NCI-H2171 (cell line): ENCODE measurements at regions not wholly inside any gene's neighbourhood (a gene's known extent, or its start where the extent isn't known, plus 50 kb on each side); places are given as distances from the start of the nearest gene placed in this dataset.
A peak's percentile ranks its signal among the peaks of the same experiment; 100 is the strongest.

Experiments used
- DNase-seq: peaks from one replicate; lab custom pipeline; 2025; lab: John Stamatoyannopoulos, UW

DNA sequence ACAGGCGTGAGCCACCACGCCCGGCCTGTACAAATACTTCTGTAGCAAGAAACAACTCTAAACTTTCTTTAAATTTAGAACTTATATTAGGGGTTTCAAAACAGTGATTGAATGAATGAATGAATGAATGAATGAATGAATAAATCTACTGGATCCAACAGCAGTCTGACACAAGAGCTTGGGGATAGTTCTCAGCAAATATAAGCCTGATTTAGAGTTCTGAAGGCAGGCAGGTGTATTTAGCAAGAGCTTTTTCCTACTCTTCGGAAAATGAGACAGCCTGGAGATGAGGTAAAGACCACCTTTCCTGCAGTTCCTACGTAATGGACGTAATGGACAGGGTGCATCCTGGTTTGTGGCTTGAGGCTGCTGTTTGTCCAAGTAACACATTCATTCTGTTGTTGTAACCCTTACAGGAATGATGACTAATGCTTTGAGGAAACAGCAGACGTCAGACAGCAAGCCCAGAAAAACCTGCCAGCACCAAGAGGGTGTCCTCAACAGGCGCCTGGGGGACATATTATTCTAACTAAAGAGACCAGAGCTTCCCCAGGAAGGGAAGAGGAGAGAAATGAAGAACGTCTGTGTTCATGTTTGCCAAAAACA is 277.4 kb upstream of the SOX5 start:
- no peak for DNase-seq

GRCh38 chr12:24224401-24224800 is 274.9 kb upstream of the SOX5 start:
- no peak for DNase-seq

- no peak for DNase-seq
Observed at GRCh38 chr12:24223926-24224325, 274.5 kb upstream of the SOX5 start.

DNA sequence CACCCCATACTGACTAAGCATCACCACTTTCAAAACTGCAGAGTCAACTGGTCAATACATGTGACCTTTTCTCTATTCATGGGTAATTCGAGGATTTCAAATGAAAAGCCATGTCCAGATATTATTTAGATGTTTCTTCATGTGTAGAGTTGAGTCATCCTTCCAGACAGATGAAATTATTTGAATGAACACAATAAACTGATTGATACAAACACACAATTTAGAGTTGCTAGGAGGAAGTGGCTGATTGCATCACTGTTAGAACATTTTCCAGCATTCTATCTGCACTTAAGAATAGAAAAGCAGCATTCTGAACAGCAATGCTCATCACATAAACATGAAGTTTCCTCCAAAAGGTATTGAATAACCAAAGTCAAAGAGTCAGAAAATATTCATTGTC is 273.5 kb upstream of the SOX5 start:
- no peak for DNase-seq

GRCh38 chr12:24212496-24212895 is 263.0 kb upstream of the SOX5 start:
- DNase-seq, result no peak

GRCh38 chr12:24206621-24207020 is 257.2 kb upstream of the SOX5 start:
- peak; percentile 52 for DNase-seq

DNA sequence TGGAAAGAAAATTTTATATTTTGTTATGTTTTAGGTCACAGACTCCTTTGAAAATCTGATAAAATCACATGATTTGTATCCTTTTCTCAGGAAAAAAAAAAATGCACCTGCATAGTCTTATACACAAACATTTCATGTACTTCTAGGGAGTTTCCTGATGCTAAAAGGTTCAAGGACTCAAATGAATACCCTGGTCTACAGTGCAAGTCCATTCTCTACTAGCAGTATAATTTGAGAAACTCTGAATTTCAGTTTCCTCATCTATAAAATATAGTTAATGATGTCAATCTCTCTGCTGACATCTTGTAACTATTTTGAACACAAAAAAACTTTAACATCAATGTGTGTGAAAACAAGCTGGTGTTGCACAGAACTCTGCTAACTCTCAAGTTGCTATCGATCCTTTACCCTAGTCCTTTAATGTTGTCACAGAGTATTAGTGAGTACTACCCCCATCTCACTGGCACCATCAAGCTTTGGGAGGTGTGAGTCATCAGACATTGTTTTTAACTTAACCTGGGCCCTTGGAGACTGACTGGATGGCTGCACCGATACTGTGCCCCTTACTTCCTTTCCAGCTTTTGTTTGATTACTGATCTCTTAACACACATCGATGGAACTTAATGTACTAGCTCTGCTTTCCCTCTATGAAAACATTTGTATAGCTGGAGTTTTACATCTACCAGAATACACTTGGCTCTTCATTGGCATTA is 251.9 kb upstream of the SOX5 start:
- DNase-seq, result no peak

DNA sequence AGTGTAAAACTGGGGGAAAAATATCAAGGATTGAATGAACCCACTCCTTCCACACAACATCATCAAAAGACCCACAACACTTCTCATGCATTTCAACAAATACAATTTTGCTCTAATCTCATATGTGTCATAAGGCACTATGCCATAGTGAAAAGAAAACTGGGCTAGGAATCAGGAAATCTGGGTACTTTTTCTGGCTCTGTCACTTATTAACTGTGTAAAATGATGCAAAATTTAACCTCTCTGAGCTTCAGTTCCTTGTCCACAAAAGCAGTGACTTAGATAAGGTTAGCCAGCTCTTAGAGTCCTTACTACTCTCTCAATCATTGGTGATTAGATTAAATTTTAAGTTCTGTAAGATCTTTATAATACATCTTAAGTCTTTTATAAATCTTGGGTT is 250.5 kb upstream of the SOX5 start:
- no peak for DNase-seq

GRCh38 chr12:24198936-24199671 is 249.6 kb upstream of the SOX5 start:
- DNase-seq, result no peak

DNA sequence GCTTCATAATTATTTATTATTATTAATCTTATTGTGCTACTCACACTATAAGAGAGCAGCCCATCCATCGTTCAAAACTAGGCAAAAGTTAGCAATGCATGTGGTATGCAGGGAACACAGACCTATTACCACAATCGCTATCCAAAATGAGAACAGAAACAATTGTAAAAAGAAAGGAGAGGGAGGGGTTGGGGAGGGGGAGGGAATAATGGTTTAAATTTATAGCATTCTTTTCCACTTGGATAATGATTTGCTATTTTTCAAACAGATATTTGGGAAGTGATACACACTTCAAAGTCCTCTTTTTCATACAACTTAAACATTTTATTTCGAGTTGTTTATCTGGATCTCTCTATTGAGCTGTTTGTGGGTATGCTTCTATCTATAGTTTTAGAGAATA is 248.6 kb upstream of the SOX5 start:
- no peak for DNase-seq

DNA sequence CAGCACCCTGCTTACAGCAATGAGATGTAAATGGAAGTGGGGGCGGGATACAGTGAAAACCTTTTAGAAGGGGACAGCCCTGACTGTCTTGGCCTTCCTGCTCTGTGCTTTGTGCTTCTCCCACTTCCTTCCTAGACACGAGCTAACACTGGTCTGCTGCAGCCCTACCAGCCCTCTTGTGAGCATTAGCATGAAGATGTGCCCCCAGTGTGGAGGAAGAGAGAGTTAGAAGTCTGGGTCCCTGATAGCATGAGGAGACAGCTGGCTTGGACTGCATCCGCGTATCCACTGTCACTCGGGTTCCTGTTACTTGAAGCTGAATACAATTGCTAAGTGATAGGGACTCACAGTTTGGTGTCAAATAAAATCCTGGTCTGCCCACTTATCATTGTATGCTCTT is 248.1 kb upstream of the SOX5 start:
- DNase-seq, result no peak

GRCh38 chr12:24195063-24195462 is 245.6 kb upstream of the SOX5 start:
- DNase-seq, result no peak

GRCh38 chr12:24191117-24191516 is 241.6 kb upstream of the SOX5 start:
- DNase-seq, result no peak

- no peak for DNase-seq
Observed at GRCh38 chr12:24185782-24186181, 236.3 kb upstream of the SOX5 start.

GRCh38 chr12:24177889-24178288 is 228.4 kb upstream of the SOX5 start:
- DNase-seq, result no peak

GRCh38 chr12:24175929-24176328 is 226.5 kb upstream of the SOX5 start:
- DNase-seq, result no peak

GRCh38 chr12:24175284-24175683 is 225.8 kb upstream of the SOX5 start:
- DNase-seq, result no peak

DNA sequence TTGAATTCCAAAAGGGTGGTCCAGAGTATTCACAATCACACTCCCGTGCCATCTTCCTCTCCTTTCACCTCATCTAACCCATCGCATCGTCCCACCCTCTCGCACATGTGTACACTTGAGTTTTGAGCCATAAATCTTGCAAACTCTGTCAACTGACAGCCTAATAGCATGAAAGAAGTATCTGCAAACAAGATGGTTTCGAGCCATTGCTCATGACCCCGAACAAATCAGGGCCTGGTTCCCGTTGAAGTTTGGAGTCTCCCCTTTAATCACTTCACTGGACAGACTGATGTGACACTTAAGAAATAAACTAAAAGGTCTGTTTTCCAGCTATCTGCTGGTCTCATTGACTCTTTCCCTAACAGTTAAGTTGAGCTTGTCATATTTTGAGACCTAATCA is 223.6 kb upstream of the SOX5 start:
- no peak for DNase-seq

DNA sequence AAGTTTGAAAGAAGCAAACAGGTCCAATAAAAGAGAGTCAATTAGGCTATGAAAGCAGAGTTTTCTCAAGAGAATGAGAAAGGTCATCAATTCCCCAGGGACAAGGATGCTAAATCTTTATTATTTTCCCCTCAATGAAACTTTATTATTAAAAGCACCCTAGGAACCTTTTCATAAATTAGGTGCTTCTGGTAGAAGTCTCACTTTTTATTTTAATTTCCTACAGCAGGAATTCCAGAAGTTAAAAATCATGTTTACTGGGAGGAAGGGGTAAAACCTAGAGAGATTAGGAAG is 223.2 kb upstream of the SOX5 start:
- no peak for DNase-seq

GRCh38 chr12:24172031-24172772 is 222.7 kb upstream of the SOX5 start:
- no peak for DNase-seq

GRCh38 chr12:24155042-24155441 is 205.6 kb upstream of the SOX5 start:
- no peak for DNase-seq

DNA sequence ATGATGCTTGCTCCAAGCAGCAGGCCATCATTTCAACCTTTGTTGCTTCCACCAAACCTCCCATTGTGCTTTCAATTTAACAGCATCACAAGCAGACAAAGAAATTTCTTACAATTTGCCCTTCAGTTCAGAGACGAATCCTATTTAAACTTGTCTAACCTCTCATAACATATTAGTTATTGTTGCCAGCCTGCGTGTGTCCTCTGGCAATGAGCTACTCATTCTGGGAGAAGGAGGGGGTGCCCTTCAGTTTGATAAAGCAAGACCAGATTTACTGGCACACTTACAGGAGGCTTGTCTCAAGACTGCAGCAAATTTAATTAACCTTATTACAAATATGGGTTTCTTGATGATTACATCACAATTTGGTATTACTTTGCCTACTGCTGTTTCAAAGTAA is 203.6 kb upstream of the SOX5 start:
- no peak for DNase-seq

- DNase-seq, result no peak
Observed at GRCh38 chr12:24152270-24152669, 202.8 kb upstream of the SOX5 start.
